GM10248 (cell line): ENCODE measurements at regions not wholly inside any gene's neighbourhood (a gene's known extent, or its start where the extent isn't known, plus 50 kb on each side); places are given as distances from the start of the nearest gene placed in this dataset.
"Not testable (repeated sequence)": the region's sequence is repeated elsewhere in the genome, so short reads cannot be mapped to it uniquely, and the experiment has no call there.

Experiments
- CTCF ChIA-PET: fragments of 300-600 bp; sonication (Branson Sonifier 250); formaldehyde crosslinking; extraction: SDS; loops from one replicate; lab custom pipeline; 2021; ENCODE audit warnings: antibody characterized with exemption; lab: Yijun Ruan, JAX
- POLR2A ChIA-PET: fragments of 350-650 bp; sonication (Branson Sonifier 250); formaldehyde crosslinking; extraction: SDS; loops from one replicate; lab custom pipeline; 2020; ENCODE audit warnings: antibody characterized with exemption; lab: Yijun Ruan, JAX
- DNase-seq: peaks from one replicate; pipeline ENCODE4 v3.0.0; 2012; ENCODE audit errors: extremely low spot score
- TF ChIP-seq, protein P1 (sequence below): IDR thresholded peaks from 2 replicates; pipeline ENCODE4 v1.5.1; 2012; ENCODE audit warnings: mild to moderate bottlenecking, low read depth; ENCODE audit errors: extremely low read depth, missing control alignments, control extremely low read depth

DNA sequence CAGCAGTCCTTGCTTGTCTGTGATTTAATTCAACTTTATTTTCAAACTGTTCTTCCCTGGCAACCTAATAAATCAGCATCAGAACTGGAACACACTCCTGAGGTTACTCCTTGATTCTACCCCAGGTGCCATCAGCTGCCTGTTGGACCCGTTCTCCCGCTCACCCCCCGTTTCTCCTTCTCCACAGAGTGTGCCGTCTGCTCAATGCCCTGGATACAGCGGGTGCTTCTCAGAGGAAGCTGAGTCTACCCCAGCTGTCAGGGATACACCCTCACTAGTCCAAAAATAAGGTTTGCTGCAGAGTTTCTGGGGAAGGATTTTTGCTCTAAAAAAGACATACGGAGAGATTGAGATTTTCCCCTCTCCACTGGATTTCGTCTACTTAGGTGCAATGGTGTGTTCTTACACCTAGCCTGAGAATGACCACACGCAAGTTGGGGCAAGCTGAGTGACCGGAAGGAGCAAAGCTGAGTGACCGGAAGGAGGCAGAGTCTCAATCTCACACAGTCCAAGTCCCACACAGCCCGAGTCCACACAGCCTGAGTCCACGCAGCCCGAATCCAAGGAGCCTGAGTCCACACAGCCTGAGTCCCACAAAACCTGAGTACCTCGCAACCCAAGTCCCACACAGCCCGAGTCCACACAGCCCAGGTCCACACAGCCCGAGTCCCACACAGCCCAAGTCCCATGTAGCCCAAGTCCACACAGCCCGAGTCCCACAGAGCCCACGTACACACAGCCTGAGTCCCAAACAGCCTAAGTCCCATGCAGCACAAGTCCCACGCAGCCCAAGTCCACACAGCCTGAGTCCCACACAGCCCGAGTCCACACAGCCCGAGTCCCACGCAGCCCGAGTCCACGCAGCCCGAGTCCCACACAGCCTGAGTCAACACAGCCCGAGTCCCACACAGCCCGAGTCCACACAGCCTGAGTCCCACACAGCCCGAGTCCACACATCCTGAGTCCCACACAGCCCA is 58.6 kb upstream of the DACT2 start:
- no peak for DNase-seq
- TF ChIP-seq, protein P1, sequence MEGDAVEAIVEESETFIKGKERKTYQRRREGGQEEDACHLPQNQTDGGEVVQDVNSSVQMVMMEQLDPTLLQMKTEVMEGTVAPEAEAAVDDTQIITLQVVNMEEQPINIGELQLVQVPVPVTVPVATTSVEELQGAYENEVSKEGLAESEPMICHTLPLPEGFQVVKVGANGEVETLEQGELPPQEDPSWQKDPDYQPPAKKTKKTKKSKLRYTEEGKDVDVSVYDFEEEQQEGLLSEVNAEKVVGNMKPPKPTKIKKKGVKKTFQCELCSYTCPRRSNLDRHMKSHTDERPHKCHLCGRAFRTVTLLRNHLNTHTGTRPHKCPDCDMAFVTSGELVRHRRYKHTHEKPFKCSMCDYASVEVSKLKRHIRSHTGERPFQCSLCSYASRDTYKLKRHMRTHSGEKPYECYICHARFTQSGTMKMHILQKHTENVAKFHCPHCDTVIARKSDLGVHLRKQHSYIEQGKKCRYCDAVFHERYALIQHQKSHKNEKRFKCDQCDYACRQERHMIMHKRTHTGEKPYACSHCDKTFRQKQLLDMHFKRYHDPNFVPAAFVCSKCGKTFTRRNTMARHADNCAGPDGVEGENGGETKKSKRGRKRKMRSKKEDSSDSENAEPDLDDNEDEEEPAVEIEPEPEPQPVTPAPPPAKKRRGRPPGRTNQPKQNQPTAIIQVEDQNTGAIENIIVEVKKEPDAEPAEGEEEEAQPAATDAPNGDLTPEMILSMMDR: no peak
- POLR2A ChIA-PET: no interaction called here
- CTCF ChIA-PET: no interaction called here

DNA sequence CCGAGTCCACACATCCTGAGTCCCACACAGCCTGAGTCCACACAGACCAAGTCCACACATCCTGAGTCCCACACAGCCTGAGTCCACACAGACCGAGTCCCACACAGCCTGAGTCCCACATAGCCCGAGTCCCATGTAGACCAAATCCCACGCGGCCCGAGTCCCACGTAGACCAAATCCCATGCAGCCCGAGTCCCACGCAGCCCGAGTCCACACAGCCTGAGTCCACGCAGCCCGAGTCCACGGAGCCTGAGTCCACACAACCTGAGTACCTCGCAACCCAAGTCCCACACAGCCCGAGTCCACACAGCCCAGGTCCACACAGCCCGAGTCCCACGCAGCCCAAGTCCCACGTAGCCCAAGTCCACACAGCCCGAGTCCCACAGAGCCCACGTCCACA is 60.0 kb upstream of the DACT2 start:
- CTCF ChIA-PET, POLR2A ChIA-PET, DNase-seq: not testable (repeated sequence)

DNA sequence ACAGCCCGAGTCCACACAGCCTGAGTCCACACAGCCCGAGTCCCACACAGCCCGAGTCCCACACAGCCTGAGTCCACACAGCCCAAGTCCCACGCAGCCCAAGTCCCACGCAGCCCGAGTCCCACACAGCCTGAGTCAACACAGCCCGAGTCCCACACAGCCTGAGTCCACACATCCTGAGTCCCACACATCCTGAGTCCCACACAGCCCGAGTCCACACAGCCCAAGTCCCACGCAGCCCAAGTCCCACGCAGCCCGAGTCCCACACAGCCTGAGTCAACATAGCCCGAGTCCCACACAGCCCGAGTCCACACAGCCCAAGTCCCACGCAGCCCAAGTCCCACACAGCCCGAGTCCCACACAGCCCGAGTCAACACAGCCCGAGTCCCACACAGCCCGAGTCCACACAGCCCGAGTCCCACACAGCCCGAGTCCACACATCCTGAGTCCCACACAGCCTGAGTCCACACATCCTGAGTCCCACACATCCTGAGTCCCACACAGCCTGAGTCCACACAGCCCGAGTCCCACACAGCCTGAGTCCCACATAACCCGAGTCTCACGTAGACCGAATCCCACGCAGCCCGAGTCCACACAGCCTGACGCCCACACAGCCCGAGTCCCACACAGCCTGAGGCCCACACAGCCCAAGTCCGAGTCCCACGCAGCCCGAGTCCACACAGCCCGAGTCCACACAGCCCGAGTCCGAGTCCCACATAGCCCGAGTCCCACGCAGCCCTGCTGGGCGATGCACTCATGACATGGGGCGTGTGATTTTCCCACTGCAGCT is 60.6 kb upstream of the SMOC2 start:
- POLR2A ChIA-PET, CTCF ChIA-PET, DNase-seq: not testable (repeated sequence)

DNA sequence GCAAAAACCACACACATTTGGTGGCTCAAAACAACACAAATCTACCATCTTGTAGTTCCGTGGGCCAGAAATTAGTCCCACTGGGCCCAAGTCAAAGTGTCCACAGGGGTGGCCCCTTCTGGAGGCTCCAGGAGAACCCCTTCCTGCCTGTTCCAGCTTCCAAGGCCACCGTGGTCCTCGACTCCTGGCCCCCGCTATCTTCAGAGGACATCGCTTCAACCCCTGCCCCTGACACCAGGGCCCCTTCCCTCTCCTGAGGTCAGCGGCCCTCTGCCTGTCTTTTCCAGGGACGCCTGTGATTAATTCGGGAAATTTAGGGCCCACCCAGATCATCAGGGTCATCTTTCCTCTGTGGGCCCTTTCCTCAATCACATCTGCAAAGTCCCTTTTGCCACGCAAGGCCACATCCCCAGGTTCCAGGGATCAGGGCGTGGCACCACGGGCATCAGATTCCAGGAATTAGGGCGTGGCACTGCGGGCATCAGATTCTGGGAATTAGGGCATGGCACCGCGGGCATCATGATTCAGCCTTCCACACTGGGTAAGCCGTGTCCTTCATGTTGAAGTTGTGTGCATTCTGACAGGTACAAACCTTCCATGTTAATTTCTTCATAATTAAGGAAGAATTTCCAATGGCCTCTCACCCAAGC is 59.9 kb upstream of the SMOC2 start:
- POLR2A ChIA-PET: no interaction called here

DNA sequence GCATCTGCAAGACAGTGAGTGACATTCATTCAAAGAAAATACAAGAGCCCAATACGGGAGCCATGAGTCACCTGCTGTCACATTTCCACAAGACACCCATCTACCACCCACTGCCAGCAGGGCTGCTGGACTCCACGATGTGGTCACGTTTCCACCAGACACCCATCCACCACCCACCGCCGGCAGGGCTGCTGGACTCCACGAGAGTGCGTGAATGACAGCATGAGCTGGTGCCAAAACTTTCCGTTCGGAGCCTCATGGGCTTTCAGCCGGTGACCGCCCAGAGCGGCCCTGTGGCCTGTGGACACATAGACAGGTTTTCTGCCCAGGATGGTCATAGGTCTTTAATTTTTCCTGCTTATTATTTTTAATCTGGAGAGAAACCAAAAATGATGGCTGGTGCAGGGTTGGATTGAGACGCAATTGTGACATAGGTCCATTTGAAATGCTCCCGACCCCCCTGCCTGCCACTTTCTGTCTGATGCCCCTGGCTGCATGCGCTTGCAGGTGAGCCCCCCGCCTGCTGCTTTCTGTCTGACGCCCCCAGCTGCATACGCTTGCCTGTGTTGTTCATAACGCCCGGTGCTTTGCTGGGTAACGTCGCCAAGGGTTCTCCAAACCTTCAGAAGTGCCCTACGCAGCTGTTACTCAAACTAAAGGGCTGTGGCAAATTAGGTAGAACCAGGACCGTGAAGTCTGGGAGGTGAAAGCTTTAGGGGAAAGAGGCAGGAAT is 59.1 kb upstream of the SMOC2 start:
- ChIA-PET POLR2A (no interaction called here), CTCF (interaction anchor here (0.9 kb wide), 1 partner anchor 12 kb away, joined by 3 read pairs; no protein-coding TSS in a partner anchor)
- TF ChIP-seq, protein P1: no peak
- DNase-seq: no peak

More for the DNA sequence above, 59.9 kb upstream of the SMOC2 start:
- CTCF ChIA-PET: no interaction called here
- TF ChIP-seq, protein P1: no peak
- no peak for DNase-seq

DNA sequence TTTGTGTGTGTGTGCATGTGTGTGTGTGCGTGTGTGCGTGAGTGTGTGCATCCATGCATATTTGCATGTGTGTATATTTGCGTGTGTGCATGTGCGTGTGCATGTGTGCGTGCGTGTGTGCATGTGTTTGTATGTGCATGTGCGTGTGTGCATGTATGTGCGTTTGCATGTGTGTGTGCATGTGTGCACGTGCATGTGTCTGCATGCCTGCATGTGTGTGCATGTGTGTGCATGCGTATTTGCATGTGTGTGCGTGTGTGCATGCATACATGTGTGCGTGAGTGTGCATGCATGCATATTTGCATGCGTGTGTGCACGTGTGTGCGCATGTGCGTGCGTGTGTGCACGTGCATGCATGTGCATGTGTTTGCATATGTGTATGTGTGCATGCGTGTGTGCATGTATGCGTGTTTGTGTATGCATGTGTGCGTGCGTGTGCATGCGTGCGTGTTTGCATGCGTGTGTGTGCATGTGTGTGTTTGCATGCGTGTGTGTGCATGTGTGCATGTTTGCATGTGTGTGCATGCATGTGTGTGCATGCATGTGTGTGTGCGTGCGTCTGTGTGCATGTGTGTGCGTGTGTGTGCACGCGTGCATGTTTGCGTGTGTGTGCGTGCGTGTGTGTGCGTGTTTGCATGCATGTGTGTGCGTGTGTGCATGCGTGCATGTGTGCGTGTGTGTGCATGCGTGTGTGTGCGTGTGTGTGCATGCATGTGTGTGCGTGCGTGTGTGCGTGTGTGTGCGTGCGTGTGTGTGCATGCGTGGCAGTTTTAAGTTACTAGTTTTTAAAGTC is 57.7 kb upstream of the SMOC2 start:
- TF ChIP-seq, protein P1: no peak
- ChIA-PET POLR2A (no interaction called here), CTCF (interaction anchor here (0.9 kb wide), 1 partner anchor 13 kb away, joined by 3 read pairs; no protein-coding TSS in a partner anchor)
- no peak for DNase-seq
